SK-N-SH (cell line): ENCODE measurements at regions not wholly inside any gene's neighbourhood (a gene's known extent, or its start where the extent isn't known, plus 50 kb on each side); places are given as distances from the start of the nearest gene placed in this dataset.

Experiments used
- EP300 ChIP-seq, 2 experiments: IDR thresholded peaks; 2 replicates each; pipeline versions ENCODE4 v1.4.0 to v1.6.1; 2012; ENCODE audit warnings: borderline replicate concordance in 1 of 2, low read depth in 1 of 2, low read length in 1 of 2
- MEF2A ChIP-seq: IDR thresholded peaks from 2 replicates; pipeline ENCODE4 v1.4.0; 2012; ENCODE audit warnings: low read depth, borderline replicate concordance
- NFIC ChIP-seq: IDR thresholded peaks from 2 replicates; pipeline ENCODE4 v1.4.0; 2012; ENCODE audit warnings: borderline replicate concordance
- POLR2AphosphoS5 ChIP-seq: IDR thresholded peaks from 2 replicates; pipeline ENCODE4 v1.6.1; 2012; ENCODE audit warnings: low read depth, low read length
- RAD21 ChIP-seq: IDR thresholded peaks from 2 replicates; pipeline ENCODE4 v1.6.1; 2012; ENCODE audit warnings: mild to moderate bottlenecking, low read length
- RCOR1 ChIP-seq: fragments of 150-350 bp; IDR thresholded peaks from 2 replicates; pipeline ENCODE4 v1.6.1; 2017; ENCODE audit warnings: antibody characterized with exemption, low read length
- SIN3A ChIP-seq: IDR thresholded peaks from 2 replicates; pipeline ENCODE4 v1.6.1; 2012; ENCODE audit warnings: low read depth, mild to moderate bottlenecking, low read length, moderate library complexity, borderline replicate concordance
- TAF1 ChIP-seq: IDR thresholded peaks from 2 replicates; pipeline ENCODE4 v1.6.1; 2012; ENCODE audit warnings: low read depth, mild to moderate bottlenecking, low read length, moderate library complexity, borderline replicate concordance
- YY1 ChIP-seq: IDR thresholded peaks from 2 replicates; pipeline ENCODE4 v1.4.0; 2012; ENCODE audit warnings: low read depth, mild to moderate bottlenecking
- TF ChIP-seq, protein P1 (sequence below): fragments of 200-600 bp; sonication (generic); IDR thresholded peaks from 2 replicates; pipeline ENCODE4 v1.6.1; 2017; ENCODE audit warnings: antibody characterized with exemption, mild to moderate bottlenecking, moderate library complexity
- TF ChIP-seq, protein P2 (sequence below): IDR thresholded peaks from 2 replicates; pipeline ENCODE4 v1.4.0; 2012; ENCODE audit warnings: low read depth
- TF ChIP-seq, protein P3 (sequence below): IDR thresholded peaks from 2 replicates; pipeline ENCODE4 v1.6.1; 2012; ENCODE audit warnings: mild to moderate bottlenecking, low read depth, low read length, moderate library complexity

DNA sequence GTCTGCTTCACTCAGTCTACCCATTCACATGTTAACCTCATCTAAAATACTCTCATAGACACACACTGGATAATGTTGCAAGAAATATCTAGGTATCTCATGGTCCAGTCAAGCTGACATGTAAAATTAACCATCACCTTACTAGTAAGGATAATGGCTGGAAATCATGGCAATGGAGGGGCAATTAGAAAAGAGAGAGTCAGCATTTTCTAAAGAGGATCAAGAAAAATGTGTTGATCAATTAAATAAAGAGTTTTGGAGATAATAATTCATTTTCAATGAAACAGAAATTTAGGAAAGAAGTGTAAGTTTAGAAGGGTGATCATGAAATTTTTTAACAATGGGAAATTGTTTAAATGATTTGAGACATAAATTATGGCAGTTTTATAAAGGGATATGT is 1914.1 kb upstream of the IGFBP7 start:
- no peak for TF ChIP-seq NFIC
- no peak for TF ChIP-seq EP300 (IDR thresholded peaks at IDR 0.05; ENCODE audit: borderline replicate concordance in 1 of 2, low read depth in 1 of 2, low read length in 1 of 2)
- TF ChIP-seq, protein P1, sequence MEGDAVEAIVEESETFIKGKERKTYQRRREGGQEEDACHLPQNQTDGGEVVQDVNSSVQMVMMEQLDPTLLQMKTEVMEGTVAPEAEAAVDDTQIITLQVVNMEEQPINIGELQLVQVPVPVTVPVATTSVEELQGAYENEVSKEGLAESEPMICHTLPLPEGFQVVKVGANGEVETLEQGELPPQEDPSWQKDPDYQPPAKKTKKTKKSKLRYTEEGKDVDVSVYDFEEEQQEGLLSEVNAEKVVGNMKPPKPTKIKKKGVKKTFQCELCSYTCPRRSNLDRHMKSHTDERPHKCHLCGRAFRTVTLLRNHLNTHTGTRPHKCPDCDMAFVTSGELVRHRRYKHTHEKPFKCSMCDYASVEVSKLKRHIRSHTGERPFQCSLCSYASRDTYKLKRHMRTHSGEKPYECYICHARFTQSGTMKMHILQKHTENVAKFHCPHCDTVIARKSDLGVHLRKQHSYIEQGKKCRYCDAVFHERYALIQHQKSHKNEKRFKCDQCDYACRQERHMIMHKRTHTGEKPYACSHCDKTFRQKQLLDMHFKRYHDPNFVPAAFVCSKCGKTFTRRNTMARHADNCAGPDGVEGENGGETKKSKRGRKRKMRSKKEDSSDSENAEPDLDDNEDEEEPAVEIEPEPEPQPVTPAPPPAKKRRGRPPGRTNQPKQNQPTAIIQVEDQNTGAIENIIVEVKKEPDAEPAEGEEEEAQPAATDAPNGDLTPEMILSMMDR, result no peak
- TF ChIP-seq, protein P2, sequence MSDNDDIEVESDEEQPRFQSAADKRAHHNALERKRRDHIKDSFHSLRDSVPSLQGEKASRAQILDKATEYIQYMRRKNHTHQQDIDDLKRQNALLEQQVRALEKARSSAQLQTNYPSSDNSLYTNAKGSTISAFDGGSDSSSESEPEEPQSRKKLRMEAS, result no peak
- no peak for TF ChIP-seq TAF1
- no peak for TF ChIP-seq SIN3A
- TF ChIP-seq MEF2A, result no peak
- TF ChIP-seq, protein P3, sequence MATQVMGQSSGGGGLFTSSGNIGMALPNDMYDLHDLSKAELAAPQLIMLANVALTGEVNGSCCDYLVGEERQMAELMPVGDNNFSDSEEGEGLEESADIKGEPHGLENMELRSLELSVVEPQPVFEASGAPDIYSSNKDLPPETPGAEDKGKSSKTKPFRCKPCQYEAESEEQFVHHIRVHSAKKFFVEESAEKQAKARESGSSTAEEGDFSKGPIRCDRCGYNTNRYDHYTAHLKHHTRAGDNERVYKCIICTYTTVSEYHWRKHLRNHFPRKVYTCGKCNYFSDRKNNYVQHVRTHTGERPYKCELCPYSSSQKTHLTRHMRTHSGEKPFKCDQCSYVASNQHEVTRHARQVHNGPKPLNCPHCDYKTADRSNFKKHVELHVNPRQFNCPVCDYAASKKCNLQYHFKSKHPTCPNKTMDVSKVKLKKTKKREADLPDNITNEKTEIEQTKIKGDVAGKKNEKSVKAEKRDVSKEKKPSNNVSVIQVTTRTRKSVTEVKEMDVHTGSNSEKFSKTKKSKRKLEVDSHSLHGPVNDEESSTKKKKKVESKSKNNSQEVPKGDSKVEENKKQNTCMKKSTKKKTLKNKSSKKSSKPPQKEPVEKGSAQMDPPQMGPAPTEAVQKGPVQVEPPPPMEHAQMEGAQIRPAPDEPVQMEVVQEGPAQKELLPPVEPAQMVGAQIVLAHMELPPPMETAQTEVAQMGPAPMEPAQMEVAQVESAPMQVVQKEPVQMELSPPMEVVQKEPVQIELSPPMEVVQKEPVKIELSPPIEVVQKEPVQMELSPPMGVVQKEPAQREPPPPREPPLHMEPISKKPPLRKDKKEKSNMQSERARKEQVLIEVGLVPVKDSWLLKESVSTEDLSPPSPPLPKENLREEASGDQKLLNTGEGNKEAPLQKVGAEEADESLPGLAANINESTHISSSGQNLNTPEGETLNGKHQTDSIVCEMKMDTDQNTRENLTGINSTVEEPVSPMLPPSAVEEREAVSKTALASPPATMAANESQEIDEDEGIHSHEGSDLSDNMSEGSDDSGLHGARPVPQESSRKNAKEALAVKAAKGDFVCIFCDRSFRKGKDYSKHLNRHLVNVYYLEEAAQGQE, result no peak
- TF ChIP-seq POLR2AphosphoS5, result no peak
- no peak for TF ChIP-seq RAD21
- no peak for TF ChIP-seq RCOR1
- TF ChIP-seq YY1, result no peak
